Upper lobe of left lung (tissue), 6 donors: ENCODE measurements at regions not wholly inside any gene's neighbourhood (a gene's known extent, or its start where the extent isn't known, plus 50 kb on each side); places are given as distances from the start of the nearest gene placed in this dataset.

Experiments
- ATAC-seq, 2 donors: fragments of 200-7000 bp; cut with Tn5 transposase; one replicate each; pipeline ENCODE4 v1.9.1; 2022; ENCODE audit warnings: mild to moderate bottlenecking in 2 of 2, moderate library complexity in 2 of 2; ENCODE audit not compliant: low FRiP score in 2 of 2
- DNase-seq, 2 donors: peaks; one replicate each; pipeline ENCODE4 v3.0.0-alpha.2; 2019 to 2020
- H3K27ac ChIP-seq, 4 donors: fragments of 200-600 bp; sonication (generic); one replicate each; pipeline ENCODE4 v1.5.1; 2016 to 2019
- H3K27me3 ChIP-seq, 4 donors: fragments of 200-600 bp; sonication (generic); one replicate each; pipeline ENCODE4 v1.5.1; 2017 to 2019
- H3K36me3 ChIP-seq, 4 donors: fragments of 200-600 bp; sonication (generic); one replicate each; pipeline ENCODE4 v1.5.1; 2016 to 2019
- H3K4me1 ChIP-seq, 4 donors: fragments of 200-600 bp; sonication (generic); one replicate each; pipeline ENCODE4 v1.5.1; 2018 to 2019
- H3K4me3 ChIP-seq, 4 donors: fragments of 200-600 bp; sonication (generic); one replicate each; pipeline ENCODE4 v1.5.1; 2017 to 2019; ENCODE audit warnings: mild to moderate bottlenecking in 2 of 4, moderate library complexity in 1 of 4
- H3K9me3 ChIP-seq, 4 donors: fragments of 200-600 bp; sonication (generic); one replicate each; pipeline ENCODE4 v1.5.1; 2018 to 2019
- CTCF ChIP-seq, 6 experiments: fragments of 450-650 bp in 4 of 6; fragments of 200-600 bp in 2 of 6; sonication (generic) in 2 of 6; IDR thresholded peaks; one replicate each; pipeline ENCODE4 v1.5.1; 2016 to 2019; ENCODE audit warnings: antibody characterized with exemption in 6 of 6
- EP300 ChIP-seq, 4 donors: sonication (generic); formaldehyde crosslinking; IDR thresholded peaks; one replicate each; pipeline ENCODE4 v1.5.1; 2017; ENCODE audit warnings: antibody characterized with exemption in 4 of 4, control low read depth in 2 of 4
- POLR2A ChIP-seq, 4 donors: fragments of 450-650 bp; IDR thresholded peaks; one replicate each; pipeline ENCODE4 v1.5.1; 2016 to 2017; ENCODE audit warnings: antibody characterized with exemption in 4 of 4, mild to moderate bottlenecking in 2 of 4
- POLR2AphosphoS5 ChIP-seq, 2 donors: sonication (generic); formaldehyde crosslinking; IDR thresholded peaks; one replicate each; pipeline ENCODE4 v1.5.1; 2017; ENCODE audit warnings: antibody characterized with exemption in 2 of 2
- WGBS, 2 donors: methylation state at CpG; one replicate each; pipeline ENCODE4 v1.1.5; 2017 to 2018; 5-methylcytosine and 5-hydroxymethylcytosine counted together
- donor health status: DM: no; HTN: no; CAD: no; lungs with moderate emphysema.
- donor health status: DM: no; HTN: yes; CAD: no; lungs with severe emphysema.

GRCh38 chr6:43910149-43910637 is 140.2 kb downstream of the VEGFA start:
- ATAC-seq (no peak), DNase-seq (no peak)
- WGBS, 2 donors: 52 to 96% methylated on average over 1 of the region's 1 CpG
- no peaks in the 10 kb centered on the region for H3K9me3 ChIP-seq
- no peaks in the 10 kb centered on the region for H3K36me3 ChIP-seq
- H3K27ac ChIP-seq: no peak overlapping the region
- H3K4me1 ChIP-seq: no peaks in the 10 kb centered on the region
- no peaks in the 10 kb centered on the region for H3K27me3 ChIP-seq
- H3K4me3 ChIP-seq: no peak overlapping the region
- TF ChIP-seq EP300 (IDR thresholded peaks at IDR 0.05) (no peak), CTCF (IDR thresholded peaks at IDR 0.05) (no peak), POLR2A (IDR thresholded peaks at IDR 0.05) (no peak), POLR2AphosphoS5 (IDR thresholded peaks at IDR 0.05) (no peak)

DNA sequence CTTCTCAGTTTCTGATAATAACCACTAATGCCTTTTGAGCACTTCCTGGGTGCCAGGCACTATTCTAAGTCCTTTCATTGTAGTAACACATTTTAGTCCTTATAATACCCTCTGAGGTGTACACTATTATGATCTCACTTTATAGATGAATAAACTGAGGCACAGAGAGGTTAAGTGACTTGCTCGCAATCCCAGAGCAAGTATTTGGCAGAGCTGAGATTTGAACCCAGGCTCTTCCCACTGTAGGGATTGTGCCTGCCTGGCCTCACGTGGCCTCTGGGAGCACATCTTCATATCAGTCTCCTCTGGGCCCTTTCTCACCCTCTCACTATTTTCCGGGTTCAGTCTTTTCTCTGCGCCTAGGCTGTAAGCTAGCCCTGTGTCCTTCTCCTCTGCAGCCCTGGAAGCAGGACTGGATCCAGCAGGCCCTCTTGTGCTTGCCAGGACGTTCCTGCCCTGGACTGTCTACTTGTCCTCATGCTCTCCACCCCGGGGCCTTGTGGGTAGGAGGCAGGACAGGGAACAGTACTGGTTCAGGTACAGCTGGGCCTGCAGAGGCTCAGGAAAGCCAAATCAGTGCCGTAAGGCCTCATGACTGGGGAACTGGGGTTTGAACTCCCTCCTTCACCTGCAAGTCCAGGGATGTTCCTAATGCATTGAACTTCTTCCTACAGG is 139.6 kb downstream of the VEGFA start:
- TF ChIP-seq EP300 (IDR thresholded peaks at IDR 0.05): no peak
- no peak for TF ChIP-seq POLR2A (IDR thresholded peaks at IDR 0.05)
- TF ChIP-seq POLR2AphosphoS5 (IDR thresholded peaks at IDR 0.05): no peak
- TF ChIP-seq CTCF (IDR thresholded peaks at IDR 0.05): no peak
- DNase-seq: no peak

GRCh38 chr6:43907789-43908472 is 137.9 kb downstream of the VEGFA start:
- 67 to 88% methylated on average over 4 of the region's 4 CpGs for WGBS, 2 donors
- Histone ChIP-seq H3K27ac (no peak overlapping the region), H3K9me3 (no peaks in the 10 kb centered on the region), H3K27me3 (no peaks in the 10 kb centered on the region), H3K4me1 (no peaks in the 10 kb centered on the region), H3K4me3 (no peak overlapping the region), H3K36me3 (no peaks in the 10 kb centered on the region)
- ATAC-seq (no peak), DNase-seq (no peak)
- TF ChIP-seq EP300 (IDR thresholded peaks at IDR 0.05): no peak
- TF ChIP-seq CTCF (IDR thresholded peaks at IDR 0.05): no peak
- no peak for TF ChIP-seq POLR2A (IDR thresholded peaks at IDR 0.05)
- no peak for TF ChIP-seq POLR2AphosphoS5 (IDR thresholded peaks at IDR 0.05)

More for the DNA sequence above, 139.6 kb downstream of the VEGFA start:
- no peak for ATAC-seq
- Histone ChIP-seq H3K4me3 (no peak overlapping the region), H3K4me1 (no peaks in the 10 kb centered on the region), H3K27me3 (no peaks in the 10 kb centered on the region), H3K9me3 (no peaks in the 10 kb centered on the region), H3K36me3 (no peaks in the 10 kb centered on the region), H3K27ac (no peak overlapping the region)
- WGBS, 2 donors: 79 to 88% methylated on average over 7 of the region's 7 CpGs

DNA sequence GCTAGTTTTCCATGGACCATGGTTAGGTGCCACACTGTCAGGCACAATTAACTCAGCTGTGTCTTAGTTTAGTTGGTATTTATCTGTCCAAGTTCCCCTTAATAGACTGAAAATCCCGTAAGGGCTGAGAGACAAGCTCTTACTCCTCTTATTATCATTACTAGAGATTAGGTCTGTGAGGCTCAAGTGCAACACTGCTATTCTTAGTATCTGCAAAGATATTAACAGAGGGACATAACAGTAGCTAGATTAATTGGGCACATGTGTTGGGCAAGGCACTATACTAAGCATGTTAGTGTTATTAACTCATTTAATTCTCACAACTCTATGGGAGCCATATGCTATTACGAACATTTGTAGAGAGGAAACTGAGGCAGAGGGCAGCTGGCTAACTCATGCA is 137.3 kb downstream of the VEGFA start:
- no peak for TF ChIP-seq POLR2A (IDR thresholded peaks at IDR 0.05)
- TF ChIP-seq CTCF (IDR thresholded peaks at IDR 0.05): no peak
- TF ChIP-seq EP300 (IDR thresholded peaks at IDR 0.05): no peak
- no peak for TF ChIP-seq POLR2AphosphoS5 (IDR thresholded peaks at IDR 0.05)
- no peak for ATAC-seq
- WGBS, 2 donors: 89 to 96% methylated on average over 2 of the region's 2 CpGs
- Histone ChIP-seq H3K27me3 (no peaks in the 10 kb centered on the region), H3K36me3 (no peaks in the 10 kb centered on the region), H3K4me1 (no peaks in the 10 kb centered on the region), H3K4me3 (no peak overlapping the region), H3K27ac (no peak overlapping the region), H3K9me3 (no peaks in the 10 kb centered on the region)
- no peak for DNase-seq
